ENCODE measurements at regions not wholly inside any gene's neighbourhood (a gene's known extent, or its start where the extent isn't known, plus 50 kb on each side); places are given as distances from the start of the nearest gene placed in this dataset.

DNA sequence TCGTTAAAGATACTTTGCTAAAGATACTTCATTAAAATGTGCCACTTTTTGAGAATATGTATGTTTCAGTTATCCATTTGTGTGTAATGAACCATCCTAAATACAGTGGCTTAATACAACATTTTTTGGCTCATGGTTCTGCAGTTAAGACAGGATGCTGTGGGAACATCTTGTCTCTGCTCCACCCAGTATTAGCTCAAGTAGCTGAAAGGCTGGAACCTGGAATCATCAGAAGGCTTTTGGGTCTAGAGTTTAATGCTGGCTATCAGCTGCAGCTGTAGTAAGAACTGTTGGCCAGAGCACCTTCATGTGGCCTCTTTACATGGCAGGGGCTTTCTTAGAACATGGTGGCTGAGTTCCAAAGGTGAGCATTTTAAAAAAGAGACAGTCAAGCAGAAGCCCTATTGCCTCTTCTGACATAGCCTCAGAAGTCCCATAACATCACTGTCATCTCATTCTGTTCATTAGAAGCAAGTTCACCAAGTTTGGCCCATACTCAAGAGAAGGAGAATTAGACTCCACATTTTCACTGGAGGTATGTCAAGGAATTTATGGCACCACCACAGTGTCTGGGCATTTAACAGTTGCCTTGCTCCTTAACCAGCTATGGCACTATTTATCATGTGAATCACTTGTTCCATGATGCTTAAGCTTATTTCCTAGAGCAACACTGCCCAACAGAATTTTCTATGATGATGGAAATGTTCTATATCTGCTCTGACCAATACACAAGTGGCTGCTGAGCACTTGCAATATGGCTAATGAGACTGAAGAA is 70.4 kb upstream of the PDZRN3 start:
- in situ Hi-C loops (cut with HindIII; ENCODE audit: low sequenced_read_pairs): no loop called here
- TF ChIP-seq, protein P1, sequence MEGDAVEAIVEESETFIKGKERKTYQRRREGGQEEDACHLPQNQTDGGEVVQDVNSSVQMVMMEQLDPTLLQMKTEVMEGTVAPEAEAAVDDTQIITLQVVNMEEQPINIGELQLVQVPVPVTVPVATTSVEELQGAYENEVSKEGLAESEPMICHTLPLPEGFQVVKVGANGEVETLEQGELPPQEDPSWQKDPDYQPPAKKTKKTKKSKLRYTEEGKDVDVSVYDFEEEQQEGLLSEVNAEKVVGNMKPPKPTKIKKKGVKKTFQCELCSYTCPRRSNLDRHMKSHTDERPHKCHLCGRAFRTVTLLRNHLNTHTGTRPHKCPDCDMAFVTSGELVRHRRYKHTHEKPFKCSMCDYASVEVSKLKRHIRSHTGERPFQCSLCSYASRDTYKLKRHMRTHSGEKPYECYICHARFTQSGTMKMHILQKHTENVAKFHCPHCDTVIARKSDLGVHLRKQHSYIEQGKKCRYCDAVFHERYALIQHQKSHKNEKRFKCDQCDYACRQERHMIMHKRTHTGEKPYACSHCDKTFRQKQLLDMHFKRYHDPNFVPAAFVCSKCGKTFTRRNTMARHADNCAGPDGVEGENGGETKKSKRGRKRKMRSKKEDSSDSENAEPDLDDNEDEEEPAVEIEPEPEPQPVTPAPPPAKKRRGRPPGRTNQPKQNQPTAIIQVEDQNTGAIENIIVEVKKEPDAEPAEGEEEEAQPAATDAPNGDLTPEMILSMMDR (IDR thresholded peaks at IDR 0.05; ENCODE audit: low read depth, low read length, missing control alignments): no peak
- no peak overlapping the region for H3K4me3 ChIP-seq (ENCODE audit: low read depth, low read length)
- DNase-seq (ENCODE audit: low read depth): no peak

DNA sequence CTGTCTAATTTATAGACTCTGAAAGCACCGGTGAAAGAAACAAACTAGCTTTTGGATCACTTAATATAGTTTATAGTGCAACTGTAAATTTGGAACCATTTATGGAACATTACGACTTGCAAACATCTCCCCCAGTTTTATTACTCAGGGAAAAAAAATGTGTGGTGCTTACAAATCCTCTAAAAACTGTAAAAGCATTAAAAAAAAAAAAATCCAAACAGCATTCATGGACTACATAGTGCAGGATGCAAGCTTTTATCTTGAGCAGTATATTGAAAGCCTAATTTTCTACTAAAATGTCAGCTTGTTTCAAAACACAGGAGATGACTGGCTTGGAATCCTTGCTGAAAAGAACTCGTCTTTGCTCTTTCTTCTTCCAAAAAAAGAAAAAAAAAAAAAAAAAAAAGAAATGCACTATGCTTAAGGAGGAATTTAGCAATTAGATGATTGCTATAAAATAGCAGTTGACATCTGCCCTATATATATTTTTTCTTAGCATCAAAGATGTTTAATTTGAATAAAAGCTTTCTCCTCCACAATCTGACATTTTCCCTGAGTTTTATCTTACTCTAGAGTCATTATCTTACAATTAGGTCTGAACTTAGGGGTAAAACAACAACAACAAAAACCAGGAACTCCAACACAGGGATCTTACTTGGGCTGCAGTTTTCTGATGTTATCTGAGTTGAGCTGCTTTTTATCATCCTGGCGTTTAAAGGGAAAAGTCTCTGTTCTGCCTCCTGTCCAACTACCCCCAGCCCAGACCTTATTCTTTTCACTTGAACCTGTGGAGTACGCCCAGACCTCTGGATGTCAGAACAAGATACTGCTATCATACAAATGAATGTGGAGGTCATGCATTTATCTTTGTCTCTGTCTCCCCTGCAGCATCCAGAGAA is 62.6 kb upstream of the PDZRN3 start:
- DNase-seq (ENCODE audit: low read depth): no peak
- in situ Hi-C loops (cut with HindIII; ENCODE audit: low sequenced_read_pairs): no loop called here
- TF ChIP-seq, protein P1 (IDR thresholded peaks at IDR 0.05; ENCODE audit: low read depth, low read length, missing control alignments): no peak
- H3K4me3 ChIP-seq (ENCODE audit: low read depth, low read length): no peak overlapping the region

DNA sequence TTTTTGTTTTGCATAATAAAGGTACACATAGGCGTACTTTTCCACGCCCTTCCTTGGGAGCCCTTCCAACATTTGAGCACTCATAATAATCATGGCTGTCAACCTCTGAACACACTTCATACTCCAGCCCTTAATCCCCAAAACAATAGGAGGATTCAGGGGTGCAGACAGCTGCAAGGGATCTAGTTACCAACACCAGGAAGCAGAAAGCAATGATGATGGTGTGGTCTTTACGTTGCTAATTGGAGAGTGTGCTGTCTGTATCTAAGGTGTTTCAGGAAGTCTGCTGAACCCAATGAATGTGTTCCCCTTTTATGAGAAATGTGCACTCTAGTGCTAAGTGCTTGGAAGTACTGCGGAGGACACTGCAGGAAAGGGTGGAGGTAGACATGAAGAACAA is 60.3 kb upstream of the PDZRN3 start:
- TF ChIP-seq, protein P1 (IDR thresholded peaks at IDR 0.05; ENCODE audit: low read depth, low read length, missing control alignments): no peak
- in situ Hi-C loops (cut with HindIII; ENCODE audit: low sequenced_read_pairs): no loop called here
- no peak for DNase-seq (ENCODE audit: low read depth)
- no peak overlapping the region for H3K4me3 ChIP-seq (ENCODE audit: low read depth, low read length)

DNA sequence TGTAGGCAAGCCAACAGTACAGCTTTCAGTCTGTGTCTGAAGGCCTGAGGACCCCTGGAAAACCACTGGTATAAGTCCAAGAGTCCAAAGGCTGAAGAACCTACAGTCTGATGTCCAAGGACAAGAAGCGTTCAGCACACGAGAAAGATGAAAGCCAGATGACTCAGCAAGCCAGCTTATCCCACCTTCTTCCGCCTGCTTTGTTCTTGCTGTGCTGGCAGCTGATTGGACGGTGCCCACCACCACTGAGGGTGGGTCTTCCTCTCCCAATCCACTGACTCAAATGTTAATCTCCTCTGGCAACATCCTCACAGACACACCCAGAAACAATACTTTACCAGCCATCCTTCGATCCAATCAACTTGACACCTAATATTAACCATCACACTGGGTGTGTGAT is 59.0 kb upstream of the PDZRN3 start:
- in situ Hi-C loops (cut with HindIII; ENCODE audit: low sequenced_read_pairs): no loop called here

DNA sequence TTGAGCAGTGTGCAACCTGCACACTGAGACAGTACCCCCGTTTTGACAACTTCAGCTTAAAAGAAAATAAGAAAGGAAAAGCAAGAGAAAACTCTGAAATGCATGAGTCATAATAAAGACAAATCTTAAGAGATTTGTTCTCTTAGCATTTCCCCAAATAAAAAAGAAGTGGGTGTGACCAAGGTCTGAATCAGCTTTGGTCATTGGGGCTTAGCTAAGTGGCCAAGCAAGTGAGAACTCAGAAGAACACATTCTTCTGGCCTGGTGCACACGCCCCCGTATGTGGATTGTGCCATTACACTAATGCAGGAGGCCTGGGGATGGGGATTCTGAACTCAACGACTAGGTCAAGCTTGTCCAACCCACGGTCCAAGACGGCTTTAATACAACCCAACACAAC is 56.9 kb upstream of the PDZRN3 start:
- TF ChIP-seq, protein P1 (IDR thresholded peaks at IDR 0.05; ENCODE audit: low read depth, low read length, missing control alignments): no peak
- no peak overlapping the region for H3K4me3 ChIP-seq (ENCODE audit: low read depth, low read length)
- in situ Hi-C loops (cut with HindIII; ENCODE audit: low sequenced_read_pairs): no loop called here
- no peak for DNase-seq (ENCODE audit: low read depth)

More for the DNA sequence above, 59.0 kb upstream of the PDZRN3 start:
- no peak overlapping the region for H3K4me3 ChIP-seq (ENCODE audit: low read depth, low read length)
- TF ChIP-seq, protein P1 (IDR thresholded peaks at IDR 0.05; ENCODE audit: low read depth, low read length, missing control alignments): no peak
- DNase-seq (ENCODE audit: low read depth): no peak

DNA sequence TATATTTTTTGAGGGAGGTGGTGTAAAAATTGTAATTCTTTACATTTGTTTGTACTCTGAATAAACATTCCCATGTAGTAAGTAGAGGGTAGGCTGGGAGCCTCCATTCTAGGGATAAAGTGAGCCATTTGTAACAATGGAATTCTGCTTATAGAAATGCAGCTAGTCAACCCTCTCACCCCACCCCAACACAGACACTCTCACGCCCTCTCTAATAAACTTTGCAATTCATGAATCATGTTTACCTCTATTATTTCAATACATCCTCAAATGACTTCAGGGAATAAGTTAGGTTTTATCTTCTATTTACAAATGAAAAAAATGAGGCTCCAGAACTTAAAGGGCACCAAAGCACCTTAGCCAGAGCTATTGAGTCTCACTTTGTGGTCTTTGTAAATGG is 56.5 kb upstream of the PDZRN3 start:
- TF ChIP-seq, protein P1 (IDR thresholded peaks at IDR 0.05; ENCODE audit: low read depth, low read length, missing control alignments): no peak

More for the DNA sequence above, 56.5 kb upstream of the PDZRN3 start:
- in situ Hi-C loops (cut with HindIII; ENCODE audit: low sequenced_read_pairs): no loop called here
- H3K4me3 ChIP-seq (ENCODE audit: low read depth, low read length): no peak overlapping the region
- DNase-seq (ENCODE audit: low read depth): no peak

Measured in astrocyte of the cerebellum (primary cell).